ENCODE measurements at regions not wholly inside any gene's neighbourhood (a gene's known extent, or its start where the extent isn't known, plus 50 kb on each side); places are given as distances from the start of the nearest gene placed in this dataset.

- no peaks in the 10 kb centered on the region for H3K27me3 ChIP-seq
- H3K4me3 ChIP-seq = no peak overlapping the region
- H3K9me3 ChIP-seq = peaks cover 0 to 5% (median 0%) of the 10 kb centered on the region in 12 donors
- no peaks in the 10 kb centered on the region for H3K36me3 ChIP-seq
- DNase-seq = no peak
- H3K27ac ChIP-seq = no peak overlapping the region
- ATAC-seq = no peak
- H3K4me1 ChIP-seq = no peaks in the 10 kb centered on the region
- intact Hi-C loops (cut with DNase I) = no loop called here
- no peak for TF ChIP-seq POLR2A (IDR thresholded peaks at IDR 0.05)
- no peak for TF ChIP-seq CTCF (IDR thresholded peaks at IDR 0.05)
These were observed 661.8 kb upstream of the FZD8 start for GRCh38 chr10:36303896-36304295.

GRCh38 chr10:36302086-36302485 lies 660.0 kb upstream of the FZD8 start:
- 80 to 89% (median 87%) methylated on average over 2 of the region's 2 CpGs for WGBS, 4 donors
- no peaks in the 10 kb centered on the region for H3K4me1 ChIP-seq
- ATAC-seq (no peak), DNase-seq (no peak)
- H3K9me3 ChIP-seq = no peaks in the 10 kb centered on the region
- TF ChIP-seq CTCF (IDR thresholded peaks at IDR 0.05) (no peak), POLR2A (IDR thresholded peaks at IDR 0.05) (no peak)
- intact Hi-C loops (cut with DNase I) = no loop called here
- no peak overlapping the region for H3K27ac ChIP-seq
- H3K36me3 ChIP-seq = no peaks in the 10 kb centered on the region
- no peak overlapping the region for H3K4me3 ChIP-seq
- no peaks in the 10 kb centered on the region for H3K27me3 ChIP-seq

- no peak for ATAC-seq
These were observed 659.4 kb upstream of the FZD8 start for GRCh38 chr10:36301539-36301938.

GRCh38 chr10:36301139-36301538 lies 659.0 kb upstream of the FZD8 start:
- Histone ChIP-seq H3K9me3 (no peaks in the 10 kb centered on the region), H3K36me3 (no peaks in the 10 kb centered on the region), H3K27me3 (no peaks in the 10 kb centered on the region), H3K4me1 (no peaks in the 10 kb centered on the region), H3K27ac (no peak overlapping the region), H3K4me3 (no peak overlapping the region)
- intact Hi-C loops (cut with DNase I) = no loop called here
- 86 to 89% (median 88%) methylated on average over 2 of the region's 2 CpGs for WGBS, 4 donors
- no peak for TF ChIP-seq POLR2A (IDR thresholded peaks at IDR 0.05)
- TF ChIP-seq CTCF (IDR thresholded peaks at IDR 0.05) = no peak
- DNase-seq = no peak
- no peak for ATAC-seq

More at GRCh38 chr10:36301539-36301938, 659.4 kb upstream of the FZD8 start:
- no peak for DNase-seq
- H3K27me3 ChIP-seq = no peaks in the 10 kb centered on the region
- TF ChIP-seq CTCF (IDR thresholded peaks at IDR 0.05) (no peak), POLR2A (IDR thresholded peaks at IDR 0.05) (no peak)
- H3K4me1 ChIP-seq = no peaks in the 10 kb centered on the region
- no peaks in the 10 kb centered on the region for H3K36me3 ChIP-seq
- H3K9me3 ChIP-seq = no peaks in the 10 kb centered on the region
- intact Hi-C loops (cut with DNase I) = no loop called here
- WGBS, 4 donors = 94 to 98% (median 97%) methylated on average over 1 of the region's 1 CpG
- H3K4me3 ChIP-seq = no peak overlapping the region
- H3K27ac ChIP-seq = no peak overlapping the region
